Endothelial cell of umbilical vein (primary cell): ENCODE measurements at regions not wholly inside any gene's neighbourhood (a gene's known extent, or its start where the extent isn't known, plus 50 kb on each side); places are given as distances from the start of the nearest gene placed in this dataset.

Experiments
- CTCF ChIP-seq, 2 donors: IDR thresholded peaks; 1 replicate in 1 of 2; 2 replicates in 1 of 2; pipeline ENCODE4 v1.5.1; 2011; ENCODE audit warnings: low read length in 2 of 2, mild to moderate bottlenecking in 2 of 2, moderate library complexity in 2 of 2, control low read depth in 1 of 2, inconsistent platforms in 1 of 2, low read depth in 1 of 2; ENCODE audit not compliant: insufficient read depth in 1 of 2; ENCODE audit errors: extremely low read depth in 1 of 2
- EZH2 ChIP-seq: IDR thresholded peaks from 2 replicates; pipeline ENCODE4 v1.6.1; 2012; ENCODE audit warnings: borderline replicate concordance, low read depth, mild to moderate bottlenecking, moderate library complexity, low read length, inconsistent platforms; ENCODE audit not compliant: severe bottlenecking

- TF ChIP-seq CTCF (IDR thresholded peaks at IDR 0.05; ENCODE audit: extremely low read depth in 1 of 2, insufficient read depth in 1 of 2, low read depth in 1 of 2, low read length in 2 of 2) (no peak), EZH2 (no peak)
Measured at GRCh38 chr6:51292659-51293058, 474.0 kb downstream of the TFAP2B start.
